EL (cell line): ENCODE measurements at regions not wholly inside any gene's neighbourhood (a gene's known extent, or its start where the extent isn't known, plus 50 kb on each side); places are given as distances from the start of the nearest gene placed in this dataset.
"Not testable (repeated sequence)": the region's sequence is repeated elsewhere in the genome, so short reads cannot be mapped to it uniquely, and the experiment has no call there.

Source experiments
- DNase-seq: peaks from one replicate; pipeline ENCODE4 v3.0.0-alpha.2; 2016

- DNase-seq = no peak
Observed at GRCh38 chr2:185393091-185393490, 345.5 kb upstream of the FSIP2 start.

GRCh38 chr2:185402474-185402873, 336.1 kb upstream of the FSIP2 start:
- no peak for DNase-seq

GRCh38 chr2:185404578-185404977, 334.0 kb upstream of the FSIP2 start:
- no peak for DNase-seq

GRCh38 chr2:185417111-185417510, 321.5 kb upstream of the FSIP2 start:
- peak; percentile 0 for DNase-seq

- no peak for DNase-seq
Observed at GRCh38 chr2:185417688-185418087, 320.9 kb upstream of the FSIP2 start.

- not testable (repeated sequence) for DNase-seq
Observed at GRCh38 chr2:185424958-185425629, 313.5 kb upstream of the FSIP2 start.

- no peak for DNase-seq
Observed at GRCh38 chr2:185428000-185428399, 310.6 kb upstream of the FSIP2 start.

- DNase-seq = peak; percentile 50
Observed at GRCh38 chr2:185433824-185434223, 304.8 kb upstream of the FSIP2 start.

- no peak for DNase-seq
Observed at GRCh38 chr2:185436787-185437372, 301.7 kb upstream of the FSIP2 start.

- DNase-seq = no peak
Observed at GRCh38 chr2:185441486-185442005, 297.1 kb upstream of the FSIP2 start.

- peak; percentile 13 for DNase-seq
Observed at GRCh38 chr2:185456517-185456916, 282.1 kb upstream of the FSIP2 start.

GRCh38 chr2:185463481-185463880, 275.1 kb upstream of the FSIP2 start:
- no peak for DNase-seq

GRCh38 chr2:185466915-185467314, 271.7 kb upstream of the FSIP2 start:
- no peak for DNase-seq

GRCh38 chr2:185471441-185471840, 267.2 kb upstream of the FSIP2 start:
- DNase-seq = no peak

- DNase-seq = no peak
Observed at GRCh38 chr2:185472574-185472973, 266.0 kb upstream of the FSIP2 start.

GRCh38 chr2:185473838-185474237, 264.8 kb upstream of the FSIP2 start:
- no peak for DNase-seq

- DNase-seq = no peak
Observed at GRCh38 chr2:185475914-185476313, 262.7 kb upstream of the FSIP2 start.

- DNase-seq = no peak
Observed at GRCh38 chr2:185477452-185477851, 261.2 kb upstream of the FSIP2 start.

- DNase-seq = no peak
Observed at GRCh38 chr2:185484602-185485001, 254.0 kb upstream of the FSIP2 start.

- DNase-seq = no peak
Observed at GRCh38 chr2:185502351-185502750, 236.3 kb upstream of the FSIP2 start.

GRCh38 chr2:185507719-185508118, 230.9 kb upstream of the FSIP2 start:
- DNase-seq = no peak

- DNase-seq = no peak
Observed at GRCh38 chr2:185510060-185510459, 228.5 kb upstream of the FSIP2 start.

- no peak for DNase-seq
Observed at GRCh38 chr2:185511925-185512324, 226.7 kb upstream of the FSIP2 start.

GRCh38 chr2:185522472-185522871, 216.1 kb upstream of the FSIP2 start:
- DNase-seq = no peak

GRCh38 chr2:185524242-185524641, 214.4 kb upstream of the FSIP2 start:
- not testable (repeated sequence) for DNase-seq
